GM13977 (cell line): ENCODE measurements at regions not wholly inside any gene's neighbourhood (a gene's known extent, or its start where the extent isn't known, plus 50 kb on each side); places are given as distances from the start of the nearest gene placed in this dataset.

ENCODE experiments used
- DNase-seq: peaks from one replicate; pipeline ENCODE4 v3.0.0; 2012; ENCODE audit warnings: low spot score
- in situ Hi-C: fragments of 300-500 bp; cut with MboI; formaldehyde crosslinking; loops from one replicate; pipeline ENCODE4 v1.12.0; 2022; ENCODE audit warnings: low sequenced_read_pairs, low pct_unique_long_range_greater_than_20kb, mixed read lengths, inconsistent platforms; ENCODE audit not compliant: unreplicated experiment
- TF ChIP-seq, protein P1 (sequence below): IDR thresholded peaks from 2 replicates; pipeline ENCODE4 v1.5.1; 2012; ENCODE audit warnings: mild to moderate bottlenecking, control low read depth; ENCODE audit not compliant: insufficient read depth; ENCODE audit errors: extremely low read depth, missing control alignments

GRCh38 chr7:155231241-155231800, 66.4 kb upstream of the INSIG1 start:
- in situ Hi-C loops = no loop called here
- no peak for DNase-seq
- TF ChIP-seq, protein P1, sequence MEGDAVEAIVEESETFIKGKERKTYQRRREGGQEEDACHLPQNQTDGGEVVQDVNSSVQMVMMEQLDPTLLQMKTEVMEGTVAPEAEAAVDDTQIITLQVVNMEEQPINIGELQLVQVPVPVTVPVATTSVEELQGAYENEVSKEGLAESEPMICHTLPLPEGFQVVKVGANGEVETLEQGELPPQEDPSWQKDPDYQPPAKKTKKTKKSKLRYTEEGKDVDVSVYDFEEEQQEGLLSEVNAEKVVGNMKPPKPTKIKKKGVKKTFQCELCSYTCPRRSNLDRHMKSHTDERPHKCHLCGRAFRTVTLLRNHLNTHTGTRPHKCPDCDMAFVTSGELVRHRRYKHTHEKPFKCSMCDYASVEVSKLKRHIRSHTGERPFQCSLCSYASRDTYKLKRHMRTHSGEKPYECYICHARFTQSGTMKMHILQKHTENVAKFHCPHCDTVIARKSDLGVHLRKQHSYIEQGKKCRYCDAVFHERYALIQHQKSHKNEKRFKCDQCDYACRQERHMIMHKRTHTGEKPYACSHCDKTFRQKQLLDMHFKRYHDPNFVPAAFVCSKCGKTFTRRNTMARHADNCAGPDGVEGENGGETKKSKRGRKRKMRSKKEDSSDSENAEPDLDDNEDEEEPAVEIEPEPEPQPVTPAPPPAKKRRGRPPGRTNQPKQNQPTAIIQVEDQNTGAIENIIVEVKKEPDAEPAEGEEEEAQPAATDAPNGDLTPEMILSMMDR = no peak

DNA sequence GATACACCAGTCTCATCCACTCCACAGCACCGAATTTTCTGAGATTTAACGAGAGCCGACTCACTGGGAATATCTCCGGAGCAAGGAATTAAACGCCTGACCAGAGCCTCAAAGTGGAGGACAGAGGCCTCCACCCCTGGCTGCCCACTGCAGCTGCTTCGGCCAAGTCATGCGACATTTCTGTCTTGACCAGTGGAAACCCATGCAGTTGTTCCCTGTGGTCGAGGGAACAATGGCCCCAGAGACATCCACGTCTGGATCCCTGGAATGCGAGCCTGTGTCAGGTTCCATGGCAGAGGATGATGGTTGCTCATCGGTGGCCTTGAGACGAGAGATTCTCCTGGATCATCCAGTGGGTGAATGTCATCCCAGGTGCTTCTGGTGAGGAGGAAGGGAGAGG, 65.7 kb upstream of the INSIG1 start:
- DNase-seq = no peak
- TF ChIP-seq, protein P1 = no peak
- in situ Hi-C loops = no loop called here

GRCh38 chr7:155232911-155233310, 64.8 kb upstream of the INSIG1 start:
- DNase-seq = no peak
- in situ Hi-C loops = no loop called here
- TF ChIP-seq, protein P1 = no peak

- in situ Hi-C loops = no loop called here
- DNase-seq = no peak
- TF ChIP-seq, protein P1 = no peak
These were observed 64.1 kb upstream of the INSIG1 start for GRCh38 chr7:155233311-155234157.

DNA sequence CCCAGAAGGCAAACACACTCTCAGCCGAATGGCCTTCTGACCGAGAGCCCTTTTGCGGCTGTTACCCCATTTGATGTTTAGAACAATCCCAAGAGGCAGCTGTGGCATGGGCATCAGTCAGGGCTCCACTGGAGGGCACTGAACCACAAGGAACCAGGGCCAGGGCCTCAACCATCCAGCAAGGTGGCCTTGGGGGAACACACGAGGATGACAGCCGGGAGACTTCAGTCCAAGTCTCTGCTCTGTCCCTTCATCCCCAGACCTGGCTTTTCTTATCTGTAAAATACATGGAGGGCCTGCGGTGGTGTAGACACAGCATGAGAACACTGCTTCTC, 63.6 kb upstream of the INSIG1 start:
- TF ChIP-seq, protein P1 = no peak
- DNase-seq = no peak
- in situ Hi-C loops = no loop called here

DNA sequence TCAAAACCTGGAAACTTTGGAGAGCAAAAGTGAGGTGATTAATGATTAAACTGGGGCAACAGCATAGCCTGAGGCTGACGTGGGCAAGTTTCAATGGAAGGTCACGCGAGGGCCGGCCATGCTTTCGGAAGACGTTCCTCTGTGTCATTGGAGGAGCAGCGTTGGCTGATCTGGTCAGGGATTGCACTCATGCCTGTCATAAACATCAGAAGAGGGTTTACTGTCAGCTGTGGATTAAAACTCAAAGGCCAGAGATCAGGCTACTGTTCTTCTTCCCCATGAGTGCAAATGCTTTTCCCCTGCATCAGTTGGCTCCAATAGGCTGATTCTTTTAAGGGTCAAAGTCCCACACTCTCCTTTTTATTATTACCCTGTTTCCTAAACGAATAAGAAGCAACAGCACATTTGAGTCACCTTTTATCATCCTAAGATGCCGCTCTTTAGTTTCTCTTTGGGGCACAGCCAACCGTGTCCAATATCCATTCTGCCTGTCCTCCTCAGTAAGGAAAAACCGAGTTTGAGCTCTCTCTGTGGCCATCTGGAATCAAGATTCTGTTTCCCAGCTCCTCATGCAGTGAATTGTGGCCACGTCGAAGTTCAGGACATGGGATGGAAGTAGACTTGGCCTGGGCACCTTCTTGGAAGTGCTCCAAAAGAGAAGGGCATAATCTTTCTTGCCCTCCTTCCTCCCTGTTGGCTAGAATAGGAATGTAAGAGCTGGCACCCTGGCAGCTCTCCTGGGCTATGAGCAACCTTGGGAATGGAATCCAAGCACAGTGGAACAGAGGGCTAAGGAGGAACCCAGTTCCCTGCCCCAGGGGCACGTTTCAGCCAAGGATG, 62.5 kb upstream of the INSIG1 start:
- TF ChIP-seq, protein P1 = no peak
- in situ Hi-C loops = no loop called here
- DNase-seq = no peak
